HepG2 (cell line): ENCODE measurements at regions not wholly inside any gene's neighbourhood (a gene's known extent, or its start where the extent isn't known, plus 50 kb on each side); places are given as distances from the start of the nearest gene placed in this dataset.

Experiments
- ATAC-seq: fragments of 200-7000 bp; cut with Tn5 transposase; 3 replicates; pipeline ENCODE4 v1.9.1; 2020; ENCODE audit warnings: mild to moderate bottlenecking, moderate library complexity
- BruUV-seq: library from RNA; stranded (reverse); fragments of 400-500 nt; replicated peaks from 2 replicates; lab custom pipeline; 2021; lab: Mats Ljungman, UMichigan
- CTCF ChIA-PET: fragments of 300-600 bp; formaldehyde crosslinking; extraction: SDS; loops from one replicate; lab custom pipeline; 2021; ENCODE audit warnings: low total read pairs, inconsistent platforms, low intra/inter-chr PET ratio; lab: Yijun Ruan, JAX
- POLR2A ChIA-PET: fragments of 350-600 bp; sonication (Branson Sonifier 250); formaldehyde crosslinking; loops from one replicate; lab custom pipeline; 2020; ENCODE audit warnings: antibody characterized with exemption, inconsistent platforms; lab: Yijun Ruan, JAX
- DNase-seq: peaks from one replicate; pipeline ENCODE4 v3.0.0-alpha.2; 2015; ENCODE audit warnings: low spot score
- FAIRE-seq: peaks from 3 replicates; lab custom pipeline; 2011; peaks lifted over from hg19 to GRCh38; lab: Jason Lieb, UNC
- H2AFZ ChIP-seq: one replicate; pipeline ENCODE4 v1.6.1; 2011; ENCODE audit warnings: low read length, inconsistent platforms
- H3K27ac ChIP-seq: fragments of 300-600 bp; 3 replicates; pipeline ENCODE4 v1.8.0; 2011; ENCODE audit warnings: mixed run types, mild to moderate bottlenecking, mixed read lengths, low read length, inconsistent platforms; ENCODE audit not compliant: insufficient read depth; ENCODE audit errors: extremely low read length
- H3K27me3 ChIP-seq, 2 experiments: fragments of 200-600 bp in 1 of 2; 2 replicates in 1 of 2; 3 replicates in 1 of 2; pipeline versions ENCODE4 v1.6.0 to v1.8.0; 2011; ENCODE audit warnings: low read length in 2 of 2, mild to moderate bottlenecking in 2 of 2, moderate library complexity in 2 of 2, inconsistent platforms in 1 of 2; ENCODE audit not compliant: insufficient read depth in 2 of 2, control insufficient read depth in 1 of 2
- H3K36me3 ChIP-seq, 2 experiments: fragments of 200-600 bp in 1 of 2; replicated peaks in 1 of 2; 2 replicates in 1 of 2; 3 replicates in 1 of 2; pipeline versions ENCODE4 v1.5.1 to v1.8.0; 2011; ENCODE audit warnings: low read length in 2 of 2, inconsistent platforms in 1 of 2; ENCODE audit not compliant: insufficient read depth in 2 of 2, control insufficient read depth in 1 of 2
- H3K4me1 ChIP-seq: 2 replicates; pipeline ENCODE4 v1.5.1; 2012; ENCODE audit warnings: low read length, inconsistent platforms; ENCODE audit not compliant: insufficient read depth
- H3K4me2 ChIP-seq: 2 replicates; pipeline ENCODE4 v1.6.0; 2011; ENCODE audit warnings: low read depth, low read length, inconsistent platforms
- H3K4me3 ChIP-seq, 3 experiments: fragments of 200-600 bp in 1 of 3; sonication (generic), shearing (Covaris generic) in 1 of 3; replicated peaks in 1 of 3; 2 replicates each; pipeline ENCODE4 v1.5.1; 2011 to 2016; ENCODE audit warnings: low read length in 3 of 3, inconsistent platforms in 2 of 3, low read depth in 2 of 3, mild to moderate bottlenecking in 2 of 3, control low read depth in 1 of 3, mixed read lengths in 1 of 3; ENCODE audit not compliant: insufficient read depth in 1 of 3
- H3K79me2 ChIP-seq: one replicate; pipeline ENCODE4 v1.6.1; 2011; ENCODE audit warnings: low read length, inconsistent platforms; ENCODE audit not compliant: insufficient read depth
- H3K9ac ChIP-seq: 2 replicates; pipeline ENCODE4 v1.6.0; 2011; ENCODE audit warnings: mild to moderate bottlenecking, low read depth, low read length, inconsistent platforms; ENCODE audit not compliant: insufficient read depth
- H3K9me3 ChIP-seq: 2 replicates; pipeline ENCODE4 v1.5.1; 2012; ENCODE audit warnings: mild to moderate bottlenecking, low read length
- H4K20me1 ChIP-seq: 2 replicates; pipeline ENCODE4 v1.6.0; 2011; ENCODE audit warnings: inconsistent platforms, mild to moderate bottlenecking, low read length, moderate library complexity; ENCODE audit not compliant: insufficient read depth
- ADNP ChIP-seq: sonication (generic); formaldehyde crosslinking; IDR thresholded peaks from 2 replicates; pipeline ENCODE4 v1.4.0; 2020; ENCODE audit warnings: missing genetic modification reagents
- EHMT2 ChIP-seq: fragments of 200-600 bp; sonication (generic); IDR thresholded peaks from 2 replicates; pipeline ENCODE4 v1.7.0; 2017; ENCODE audit warnings: antibody characterized with exemption, low read depth, low read length, borderline replicate concordance
- FOXA3 ChIP-seq: IDR thresholded peaks from 2 replicates; pipeline ENCODE4 v1.6.1; 2016; ENCODE audit warnings: missing genetic modification reagents, missing compliant biosample characterization
- PRMT3 ChIP-seq: sonication (generic); formaldehyde crosslinking; IDR thresholded peaks from 2 replicates; pipeline ENCODE4 v1.8.1; 2022; ENCODE audit warnings: low read depth, mild to moderate bottlenecking, moderate library complexity, missing genetic modification reagents, borderline replicate concordance
- ZBTB8A ChIP-seq: sonication (generic); formaldehyde crosslinking; IDR thresholded peaks from 2 replicates; pipeline ENCODE4 v1.4.0; 2020; ENCODE audit warnings: mild to moderate bottlenecking, low read depth, missing genetic modification reagents, borderline replicate concordance
- ZIK1 ChIP-seq: sonication (generic); formaldehyde crosslinking; IDR thresholded peaks from 2 replicates; pipeline ENCODE4 v1.5.0; 2020; ENCODE audit warnings: mild to moderate bottlenecking, low read depth, missing genetic modification reagents, borderline replicate concordance
- ZNF337 ChIP-seq: sonication (generic); formaldehyde crosslinking; IDR thresholded peaks from 2 replicates; pipeline ENCODE4 v1.5.1; 2020; ENCODE audit warnings: missing genetic modification reagents, low read depth, mild to moderate bottlenecking, borderline replicate concordance
- ZNF557 ChIP-seq: sonication (generic); formaldehyde crosslinking; IDR thresholded peaks from 2 replicates; pipeline ENCODE4 v1.4.0; 2020; ENCODE audit warnings: missing genetic modification reagents
- ZNF749 ChIP-seq: sonication (generic); formaldehyde crosslinking; IDR thresholded peaks from 2 replicates; pipeline ENCODE4 v1.8.0; 2022; ENCODE audit warnings: mild to moderate bottlenecking, missing genetic modification reagents, moderate library complexity, borderline replicate concordance
- WGBS: methylation state at CpG from one replicate; pipeline ENCODE4 v1.1.6; 2017; ENCODE audit warnings: low lambda C conversion rate; 5-methylcytosine and 5-hydroxymethylcytosine counted together
- in situ Hi-C: cut with HindIII; loops from 2 replicates; pipeline ENCODE4 v1.10.0; 2017; ENCODE audit warnings: low pct_unique_long_range_greater_than_20kb; ENCODE audit not compliant: extremely low pct_ligation_motif_present
- intact Hi-C: fragments of 100-400 bp; cut with micrococcal nuclease; formaldehyde crosslinking; loops from one replicate; pipeline ENCODE4 v1.10.0; 2022; ENCODE audit not compliant: unreplicated experiment
- TF ChIP-seq, protein P1 (sequence below): sonication (generic); formaldehyde crosslinking; IDR thresholded peaks from 2 replicates; pipeline ENCODE4 v1.8.0; 2022; ENCODE audit warnings: mild to moderate bottlenecking, missing genetic modification reagents, moderate library complexity
- TF ChIP-seq, protein P2 (sequence below): fragments of 450-650 bp; IDR thresholded peaks from 2 replicates; pipeline ENCODE4 v1.6.1; 2017
- TF ChIP-seq, protein P3 (sequence below): sonication (generic); formaldehyde crosslinking; IDR thresholded peaks from 2 replicates; pipeline ENCODE4 v1.4.0; 2020; ENCODE audit warnings: missing genetic modification reagents
- TF ChIP-seq, protein P4 (sequence below): sonication (generic); formaldehyde crosslinking; IDR thresholded peaks from 2 replicates; pipeline ENCODE4 v1.4.0; 2020; ENCODE audit warnings: mild to moderate bottlenecking, missing genetic modification reagents

DNA sequence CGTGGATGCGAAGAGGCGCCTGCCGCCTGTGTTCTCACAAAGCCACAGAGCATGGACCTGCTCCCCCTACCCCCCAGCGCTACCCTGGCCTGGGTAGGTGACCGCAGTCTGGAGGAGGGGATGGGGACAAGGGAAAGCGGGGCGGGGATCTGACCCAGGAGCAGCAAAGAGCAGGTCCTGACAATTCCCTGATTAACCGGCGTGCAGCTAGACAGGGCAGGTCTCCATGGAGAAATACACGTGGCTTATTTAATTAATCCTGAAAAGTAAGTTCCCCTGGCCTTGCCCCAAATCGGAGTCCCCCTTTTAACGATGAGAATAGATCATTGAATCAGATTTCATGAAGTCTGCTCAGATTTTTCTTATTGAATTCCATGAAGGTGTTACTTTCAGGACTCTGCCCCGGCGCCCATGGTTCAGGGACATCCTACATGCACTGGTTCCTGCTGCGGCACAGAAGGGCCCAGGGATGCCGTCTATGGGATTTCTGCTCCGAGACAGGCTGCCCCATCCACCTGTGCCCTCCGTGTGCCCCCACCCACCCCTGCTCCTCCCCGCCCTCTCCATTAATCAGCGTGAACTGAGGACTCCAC, 251.0 kb upstream of the SFSWAP start:
- WGBS, result 22% methylated on average over 20 of the region's 21 CpGs
- no TSS peak for BruUV-seq
- Histone ChIP-seq H3K36me3 (no peaks in the 10 kb centered on the region), H3K9me3 (no peaks in the 10 kb centered on the region), H3K27ac (no peak overlapping the region), H3K27me3 (peaks cover 6 to 36% of the 10 kb centered on the region in 2 experiments; a peak in 3 of 5 replicates), H3K4me1 (no peaks in the 10 kb centered on the region), H3K9ac (no peak overlapping the region), H3K79me2 (no peaks in the 10 kb centered on the region), H2AFZ (no peak overlapping the region), H4K20me1 (no peaks in the 10 kb centered on the region), H3K4me3 (no peak overlapping the region), H3K4me2 (no peak overlapping the region)
- DNase-seq, result no peak
- ChIA-PET POLR2A (no interaction called here), CTCF (no interaction called here)
- intact Hi-C loops, result no loop called here
- no peak for FAIRE-seq
- no peak for ATAC-seq
- in situ Hi-C loops, result loop anchor here (10.0 to 25.0 kb wide), 2 partner anchors 355 to 548 kb away; no protein-coding TSS in a partner anchor
- TF ChIP-seq, protein P1, sequence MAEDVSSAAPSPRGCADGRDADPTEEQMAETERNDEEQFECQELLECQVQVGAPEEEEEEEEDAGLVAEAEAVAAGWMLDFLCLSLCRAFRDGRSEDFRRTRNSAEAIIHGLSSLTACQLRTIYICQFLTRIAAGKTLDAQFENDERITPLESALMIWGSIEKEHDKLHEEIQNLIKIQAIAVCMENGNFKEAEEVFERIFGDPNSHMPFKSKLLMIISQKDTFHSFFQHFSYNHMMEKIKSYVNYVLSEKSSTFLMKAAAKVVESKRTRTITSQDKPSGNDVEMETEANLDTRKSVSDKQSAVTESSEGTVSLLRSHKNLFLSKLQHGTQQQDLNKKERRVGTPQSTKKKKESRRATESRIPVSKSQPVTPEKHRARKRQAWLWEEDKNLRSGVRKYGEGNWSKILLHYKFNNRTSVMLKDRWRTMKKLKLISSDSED (CRISPR knock-in tag), result no peak
- TF ChIP-seq, protein P2, sequence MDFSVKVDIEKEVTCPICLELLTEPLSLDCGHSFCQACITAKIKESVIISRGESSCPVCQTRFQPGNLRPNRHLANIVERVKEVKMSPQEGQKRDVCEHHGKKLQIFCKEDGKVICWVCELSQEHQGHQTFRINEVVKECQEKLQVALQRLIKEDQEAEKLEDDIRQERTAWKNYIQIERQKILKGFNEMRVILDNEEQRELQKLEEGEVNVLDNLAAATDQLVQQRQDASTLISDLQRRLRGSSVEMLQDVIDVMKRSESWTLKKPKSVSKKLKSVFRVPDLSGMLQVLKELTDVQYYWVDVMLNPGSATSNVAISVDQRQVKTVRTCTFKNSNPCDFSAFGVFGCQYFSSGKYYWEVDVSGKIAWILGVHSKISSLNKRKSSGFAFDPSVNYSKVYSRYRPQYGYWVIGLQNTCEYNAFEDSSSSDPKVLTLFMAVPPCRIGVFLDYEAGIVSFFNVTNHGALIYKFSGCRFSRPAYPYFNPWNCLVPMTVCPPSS, result no peak
- TF ChIP-seq, protein P3, sequence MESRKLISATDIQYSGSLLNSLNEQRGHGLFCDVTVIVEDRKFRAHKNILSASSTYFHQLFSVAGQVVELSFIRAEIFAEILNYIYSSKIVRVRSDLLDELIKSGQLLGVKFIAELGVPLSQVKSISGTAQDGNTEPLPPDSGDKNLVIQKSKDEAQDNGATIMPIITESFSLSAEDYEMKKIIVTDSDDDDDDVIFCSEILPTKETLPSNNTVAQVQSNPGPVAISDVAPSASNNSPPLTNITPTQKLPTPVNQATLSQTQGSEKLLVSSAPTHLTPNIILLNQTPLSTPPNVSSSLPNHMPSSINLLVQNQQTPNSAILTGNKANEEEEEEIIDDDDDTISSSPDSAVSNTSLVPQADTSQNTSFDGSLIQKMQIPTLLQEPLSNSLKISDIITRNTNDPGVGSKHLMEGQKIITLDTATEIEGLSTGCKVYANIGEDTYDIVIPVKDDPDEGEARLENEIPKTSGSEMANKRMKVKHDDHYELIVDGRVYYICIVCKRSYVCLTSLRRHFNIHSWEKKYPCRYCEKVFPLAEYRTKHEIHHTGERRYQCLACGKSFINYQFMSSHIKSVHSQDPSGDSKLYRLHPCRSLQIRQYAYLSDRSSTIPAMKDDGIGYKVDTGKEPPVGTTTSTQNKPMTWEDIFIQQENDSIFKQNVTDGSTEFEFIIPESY (CRISPR knock-in tag), result no peak
- TF ChIP-seq PRMT3 (CRISPR knock-in tag) (no peak), ZNF557 (CRISPR knock-in tag) (no peak), ZNF337 (CRISPR knock-in tag) (no peak), ZBTB8A (CRISPR knock-in tag) (no peak), ZIK1 (CRISPR knock-in tag) (no peak), EHMT2 (no peak), ADNP (no peak), FOXA3 (CRISPR knock-in tag) (no peak), ZNF749 (CRISPR knock-in tag) (no peak)
- TF ChIP-seq, protein P4, sequence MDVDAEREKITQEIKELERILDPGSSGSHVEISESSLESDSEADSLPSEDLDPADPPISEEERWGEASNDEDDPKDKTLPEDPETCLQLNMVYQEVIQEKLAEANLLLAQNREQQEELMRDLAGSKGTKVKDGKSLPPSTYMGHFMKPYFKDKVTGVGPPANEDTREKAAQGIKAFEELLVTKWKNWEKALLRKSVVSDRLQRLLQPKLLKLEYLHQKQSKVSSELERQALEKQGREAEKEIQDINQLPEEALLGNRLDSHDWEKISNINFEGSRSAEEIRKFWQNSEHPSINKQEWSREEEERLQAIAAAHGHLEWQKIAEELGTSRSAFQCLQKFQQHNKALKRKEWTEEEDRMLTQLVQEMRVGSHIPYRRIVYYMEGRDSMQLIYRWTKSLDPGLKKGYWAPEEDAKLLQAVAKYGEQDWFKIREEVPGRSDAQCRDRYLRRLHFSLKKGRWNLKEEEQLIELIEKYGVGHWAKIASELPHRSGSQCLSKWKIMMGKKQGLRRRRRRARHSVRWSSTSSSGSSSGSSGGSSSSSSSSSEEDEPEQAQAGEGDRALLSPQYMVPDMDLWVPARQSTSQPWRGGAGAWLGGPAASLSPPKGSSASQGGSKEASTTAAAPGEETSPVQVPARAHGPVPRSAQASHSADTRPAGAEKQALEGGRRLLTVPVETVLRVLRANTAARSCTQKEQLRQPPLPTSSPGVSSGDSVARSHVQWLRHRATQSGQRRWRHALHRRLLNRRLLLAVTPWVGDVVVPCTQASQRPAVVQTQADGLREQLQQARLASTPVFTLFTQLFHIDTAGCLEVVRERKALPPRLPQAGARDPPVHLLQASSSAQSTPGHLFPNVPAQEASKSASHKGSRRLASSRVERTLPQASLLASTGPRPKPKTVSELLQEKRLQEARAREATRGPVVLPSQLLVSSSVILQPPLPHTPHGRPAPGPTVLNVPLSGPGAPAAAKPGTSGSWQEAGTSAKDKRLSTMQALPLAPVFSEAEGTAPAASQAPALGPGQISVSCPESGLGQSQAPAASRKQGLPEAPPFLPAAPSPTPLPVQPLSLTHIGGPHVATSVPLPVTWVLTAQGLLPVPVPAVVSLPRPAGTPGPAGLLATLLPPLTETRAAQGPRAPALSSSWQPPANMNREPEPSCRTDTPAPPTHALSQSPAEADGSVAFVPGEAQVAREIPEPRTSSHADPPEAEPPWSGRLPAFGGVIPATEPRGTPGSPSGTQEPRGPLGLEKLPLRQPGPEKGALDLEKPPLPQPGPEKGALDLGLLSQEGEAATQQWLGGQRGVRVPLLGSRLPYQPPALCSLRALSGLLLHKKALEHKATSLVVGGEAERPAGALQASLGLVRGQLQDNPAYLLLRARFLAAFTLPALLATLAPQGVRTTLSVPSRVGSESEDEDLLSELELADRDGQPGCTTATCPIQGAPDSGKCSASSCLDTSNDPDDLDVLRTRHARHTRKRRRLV (CRISPR knock-in tag), result no peak
